ENCODE measurements at regions not wholly inside any gene's neighbourhood (a gene's known extent, or its start where the extent isn't known, plus 50 kb on each side); places are given as distances from the start of the nearest gene placed in this dataset.

DNA sequence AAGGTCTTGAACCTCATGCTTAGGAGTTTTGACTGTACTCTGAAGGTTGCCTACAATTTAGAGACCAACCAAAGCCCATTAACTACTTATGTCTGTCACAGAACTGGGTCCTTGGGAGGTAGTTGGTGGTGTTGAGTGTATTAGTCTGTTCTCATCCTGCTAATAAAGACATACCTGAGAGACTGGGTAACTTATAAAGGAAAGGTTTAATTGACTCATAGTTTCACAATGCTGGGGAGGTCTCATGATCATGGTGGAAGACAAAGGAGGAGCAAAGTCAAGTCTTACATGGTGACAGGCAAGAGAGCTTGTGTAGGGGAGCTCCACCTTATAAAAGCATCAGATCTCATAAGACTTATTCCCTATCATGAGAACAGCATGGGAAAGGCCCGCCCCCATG is 319.6 kb upstream of the ZMIZ1 start:
- no peak for ATAC-seq

DNA sequence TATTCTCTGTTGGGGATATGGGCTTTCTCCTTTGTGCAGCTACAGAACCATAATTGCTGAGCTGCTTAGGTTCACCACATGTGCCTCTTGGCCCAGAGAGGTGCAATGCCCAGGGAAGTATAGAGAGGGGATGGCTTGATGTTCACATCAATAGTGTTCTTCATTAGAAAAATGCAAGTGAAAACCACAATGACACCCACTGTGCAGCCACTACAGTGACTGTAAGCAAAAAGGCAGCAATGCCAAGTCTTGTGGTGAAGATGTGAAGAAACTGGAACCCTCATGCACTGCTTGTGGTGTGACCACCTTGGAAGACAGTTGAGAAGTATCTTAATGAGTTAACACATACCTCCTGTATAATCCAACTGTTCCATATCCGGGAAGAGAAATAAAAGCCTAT is 318.9 kb upstream of the ZMIZ1 start:
- ATAC-seq = no peak

DNA sequence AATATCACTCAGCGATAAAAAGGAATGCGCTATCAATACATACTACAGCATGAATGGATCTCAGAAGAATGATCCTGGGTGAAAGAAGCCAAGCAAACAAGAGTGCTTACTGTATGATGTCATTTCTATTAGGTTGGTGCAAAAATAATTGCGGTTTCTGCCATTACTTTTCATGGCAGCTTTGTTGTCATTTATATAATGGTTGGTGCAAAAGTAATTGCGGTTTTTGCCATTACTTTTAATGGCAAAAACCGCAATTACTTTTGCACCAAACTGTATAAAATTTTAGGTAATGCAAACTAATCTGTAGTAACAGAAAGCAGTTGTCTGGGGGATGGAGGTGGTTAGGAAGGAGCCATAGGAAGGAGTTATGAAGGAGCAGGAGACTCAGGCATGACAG is 318.3 kb upstream of the ZMIZ1 start:
- no peak for ATAC-seq

DNA sequence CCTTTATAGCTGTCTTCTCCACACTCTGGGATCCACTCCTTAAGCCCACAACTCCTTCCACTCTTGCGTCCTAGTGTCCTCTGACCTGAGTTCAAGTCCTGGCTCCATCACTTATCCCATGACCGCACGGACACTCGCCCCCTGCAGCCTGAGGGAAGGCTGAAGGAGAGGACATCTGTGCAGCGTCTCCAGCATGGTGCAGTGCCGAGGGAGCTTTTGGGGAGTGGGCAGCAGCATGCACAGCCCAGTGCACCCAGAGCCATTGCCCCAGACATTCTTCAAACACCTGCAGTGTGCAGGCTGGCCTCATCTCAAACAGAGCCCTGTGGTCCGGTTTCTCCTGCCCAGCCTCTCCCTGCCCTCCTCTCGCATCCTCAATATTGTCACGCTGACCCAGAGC is 317.1 kb upstream of the ZMIZ1 start:
- ATAC-seq = no peak

DNA sequence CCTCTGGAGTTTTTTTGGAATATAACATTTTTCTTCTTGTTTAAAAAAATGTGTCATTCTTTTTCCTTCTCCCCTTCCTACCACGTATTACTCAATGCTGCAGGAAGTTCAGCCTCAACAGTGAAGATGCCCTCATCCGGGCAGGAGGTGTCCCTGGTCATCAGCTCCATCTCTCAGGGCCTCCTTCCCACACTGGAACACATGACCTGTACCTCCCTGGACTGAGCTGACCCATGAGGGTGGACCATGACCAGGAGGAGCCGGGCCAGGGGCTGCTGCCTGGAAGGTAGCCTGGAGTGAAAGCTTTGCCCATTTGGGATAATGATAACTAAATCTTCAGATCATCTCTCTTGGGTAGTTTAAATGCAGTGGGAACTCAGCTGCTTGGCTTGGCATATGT is 316.5 kb upstream of the ZMIZ1 start:
- no peak for ATAC-seq

DNA sequence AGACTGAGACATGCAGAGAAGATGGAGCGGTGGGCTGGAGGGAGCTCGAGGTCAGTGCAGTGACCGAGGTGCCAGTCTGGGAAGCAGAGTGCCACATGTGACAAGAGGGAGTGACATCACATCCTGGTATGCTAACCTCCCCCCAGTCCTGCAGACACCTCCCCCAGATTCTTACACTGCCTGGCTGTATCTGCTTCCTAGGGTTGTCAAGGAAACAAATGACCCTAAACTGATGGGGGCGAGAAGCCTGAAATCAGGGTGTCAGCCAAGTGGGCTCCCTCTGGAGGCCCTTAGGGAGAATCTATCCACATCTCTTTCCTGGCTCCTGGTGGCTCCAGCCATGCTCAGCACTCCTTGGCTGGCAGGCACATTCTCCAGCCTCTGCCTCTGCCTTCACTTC is 316.1 kb upstream of the ZMIZ1 start:
- no peak for ATAC-seq

DNA sequence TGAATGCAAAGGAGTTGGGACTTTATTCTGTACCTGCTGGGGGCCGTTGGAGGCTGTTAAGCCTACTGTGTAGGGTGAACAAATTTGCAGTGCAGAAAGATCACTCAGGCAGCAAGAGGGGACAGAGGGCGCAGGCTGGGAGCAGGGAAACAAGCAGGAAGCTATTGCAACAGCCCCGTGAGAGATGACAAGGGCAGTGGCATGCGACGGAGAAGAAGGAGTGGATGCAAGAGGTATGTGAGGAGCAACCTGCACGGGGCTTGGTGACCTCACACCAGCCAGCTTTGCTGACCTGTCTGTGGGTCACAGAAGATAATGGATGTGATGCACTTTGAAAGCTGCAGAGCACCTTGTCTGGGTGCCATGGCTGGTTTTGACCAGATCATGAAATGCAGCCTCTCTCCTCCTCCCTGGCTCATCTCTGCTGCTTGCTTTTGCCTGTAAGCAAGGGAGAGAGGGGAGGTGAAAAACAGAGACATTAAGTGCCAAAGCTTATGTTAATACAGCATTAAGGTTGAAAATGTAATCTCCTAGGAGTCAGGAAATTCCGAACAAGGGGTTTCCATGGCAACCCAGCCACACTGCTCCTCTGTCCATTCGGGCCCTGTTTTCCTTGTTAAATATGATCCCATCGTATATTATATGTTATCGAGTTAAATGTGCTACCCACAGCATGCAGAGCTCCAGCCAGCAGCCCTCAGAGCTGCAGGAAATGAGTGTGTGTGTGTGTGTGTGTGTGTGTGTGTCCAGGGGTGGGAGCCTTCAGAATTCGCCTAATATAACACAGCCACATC is 314.3 kb upstream of the ZMIZ1 start:
- no peak for ATAC-seq

DNA sequence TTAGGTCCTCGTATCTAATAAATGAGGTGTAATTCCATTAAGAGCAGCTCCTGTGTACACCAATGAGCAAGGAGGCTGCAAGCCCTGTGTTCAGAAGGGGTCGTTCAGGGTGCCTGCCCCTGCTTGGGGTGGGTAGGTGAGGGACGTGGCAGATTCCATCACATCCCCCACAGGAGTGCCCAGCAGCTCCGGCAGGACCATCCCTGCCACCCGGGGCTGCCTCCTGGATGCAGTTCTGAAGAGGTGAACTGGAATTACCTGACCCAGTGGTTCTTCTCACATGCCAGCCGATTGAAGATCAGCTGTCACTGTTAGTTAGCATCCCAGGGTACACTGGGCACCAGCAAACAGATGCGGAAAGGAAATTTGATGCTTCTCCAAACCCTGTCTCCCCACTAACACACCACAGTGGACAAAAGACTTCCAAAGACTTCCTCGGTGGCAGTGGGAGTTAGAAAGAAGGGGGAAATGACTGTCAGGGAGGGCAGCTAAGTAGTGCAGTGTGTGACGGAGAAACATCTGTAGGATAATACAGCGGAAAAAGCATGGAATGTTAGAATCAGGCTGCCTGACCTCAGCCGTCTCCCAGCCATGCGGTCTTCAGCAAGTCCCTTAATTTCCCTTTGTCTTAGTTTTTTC is 313.6 kb upstream of the ZMIZ1 start:
- no peak for ATAC-seq

DNA sequence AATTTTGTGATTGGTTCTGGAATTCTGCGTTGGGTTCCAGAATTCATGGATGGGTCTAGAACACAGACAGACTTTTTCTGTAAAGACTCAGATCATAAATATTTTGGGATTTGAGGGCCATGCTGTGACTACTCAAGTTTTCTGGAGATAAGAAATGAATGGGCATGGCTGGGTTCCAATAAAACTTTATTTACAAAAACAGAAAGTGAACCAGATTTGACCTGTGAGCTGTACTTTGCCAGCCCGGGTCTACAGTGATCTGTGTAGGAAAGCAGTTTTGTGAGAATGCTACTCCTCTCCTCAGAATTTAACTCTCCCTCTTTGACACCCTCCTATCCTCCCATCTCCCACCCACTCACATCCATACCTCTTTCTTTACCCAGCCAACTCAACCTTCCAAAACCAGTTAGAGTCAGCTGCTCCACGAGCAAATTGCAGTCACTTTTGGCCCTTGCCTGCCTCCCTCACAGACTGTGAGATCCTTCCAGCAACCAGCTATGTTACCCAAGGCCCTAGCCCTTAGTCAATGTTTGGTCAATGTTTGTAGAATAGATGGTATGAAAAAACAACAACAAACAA is 312.8 kb upstream of the ZMIZ1 start:
- no peak for ATAC-seq

DNA sequence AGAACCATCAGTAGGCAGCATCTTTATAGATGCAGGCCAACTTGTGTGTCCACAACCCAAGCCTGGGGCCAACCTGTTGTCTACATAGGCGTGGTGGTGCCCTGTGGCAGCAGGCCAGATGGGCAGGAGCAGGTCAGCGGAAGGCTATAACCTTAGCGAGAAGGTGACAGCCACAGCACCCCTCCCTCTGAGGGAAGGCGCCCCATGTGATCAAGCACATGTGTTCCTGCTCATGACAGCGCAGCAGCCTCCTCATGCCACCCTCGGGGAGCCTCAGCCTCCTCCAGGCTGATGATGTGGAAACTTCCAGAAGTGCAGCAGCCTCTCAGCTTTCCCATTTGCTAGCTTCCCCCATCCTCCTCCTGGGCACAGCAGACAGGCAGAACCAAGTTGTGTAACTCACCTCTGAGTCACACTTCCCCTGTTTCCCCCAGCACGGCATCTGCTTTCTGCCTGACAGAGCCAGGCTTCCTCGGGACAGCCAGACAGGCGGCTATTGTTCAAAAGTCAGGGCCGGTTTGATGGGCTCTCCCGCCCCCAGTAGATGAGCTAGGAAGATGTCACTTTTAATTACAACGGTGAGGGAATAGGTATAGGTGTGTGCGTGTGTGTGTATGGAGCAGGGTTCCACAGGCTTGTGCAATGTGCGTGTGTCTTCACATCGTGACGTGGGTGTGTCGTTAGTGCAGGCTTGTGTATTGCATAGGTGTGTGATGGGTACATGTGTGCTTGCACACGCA is 312.0 kb upstream of the ZMIZ1 start:
- peak; percentile 93 for ATAC-seq

DNA sequence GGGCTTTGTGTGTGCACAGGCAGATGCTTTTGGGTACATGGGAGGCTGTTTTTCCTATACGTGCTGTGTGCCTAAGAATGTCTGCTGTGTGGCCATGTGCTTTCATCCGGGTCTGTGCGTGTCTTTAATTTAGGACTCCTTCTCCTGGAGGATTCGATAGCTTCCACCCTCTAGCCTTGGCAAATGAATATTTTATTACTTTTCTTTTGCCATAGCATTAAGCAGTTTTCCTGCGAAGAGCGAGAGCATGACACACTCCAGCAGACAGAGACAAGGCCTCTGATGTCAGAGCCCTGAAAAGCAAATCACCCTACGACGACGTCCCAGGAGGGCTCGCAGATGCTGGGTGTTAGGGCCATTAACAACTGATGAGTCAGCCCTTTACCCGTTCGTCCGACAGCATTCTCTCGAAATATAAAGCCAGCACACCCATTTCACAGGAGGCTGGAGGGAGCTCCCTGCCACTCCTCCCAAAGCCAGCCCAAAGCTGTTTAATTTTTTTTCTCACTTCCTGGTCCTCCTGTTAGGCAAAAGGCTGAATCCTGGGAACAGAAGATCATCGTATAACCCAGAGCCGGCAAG is 311.3 kb upstream of the ZMIZ1 start:
- ATAC-seq = peak; percentile 70

DNA sequence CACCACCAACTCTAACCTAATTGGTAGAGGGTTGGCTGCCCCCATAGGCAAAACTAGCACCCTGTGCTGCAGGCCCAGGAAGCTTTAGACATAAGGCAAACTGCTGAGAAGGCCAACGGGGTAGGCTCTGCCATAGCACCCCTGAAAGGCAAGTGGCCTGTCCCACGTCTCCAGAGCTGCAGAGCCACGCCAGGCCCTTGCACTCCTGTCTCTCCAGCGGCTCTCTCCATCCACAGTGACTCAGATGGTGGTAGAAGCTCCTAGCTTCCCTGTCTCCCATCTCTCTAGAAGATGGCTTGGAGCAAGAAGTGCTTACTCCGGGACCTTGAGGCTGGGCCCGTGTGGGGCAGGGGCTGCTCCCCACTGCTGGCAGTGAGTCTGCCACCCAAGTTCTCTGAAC is 310.6 kb upstream of the ZMIZ1 start:
- ATAC-seq = no peak

DNA sequence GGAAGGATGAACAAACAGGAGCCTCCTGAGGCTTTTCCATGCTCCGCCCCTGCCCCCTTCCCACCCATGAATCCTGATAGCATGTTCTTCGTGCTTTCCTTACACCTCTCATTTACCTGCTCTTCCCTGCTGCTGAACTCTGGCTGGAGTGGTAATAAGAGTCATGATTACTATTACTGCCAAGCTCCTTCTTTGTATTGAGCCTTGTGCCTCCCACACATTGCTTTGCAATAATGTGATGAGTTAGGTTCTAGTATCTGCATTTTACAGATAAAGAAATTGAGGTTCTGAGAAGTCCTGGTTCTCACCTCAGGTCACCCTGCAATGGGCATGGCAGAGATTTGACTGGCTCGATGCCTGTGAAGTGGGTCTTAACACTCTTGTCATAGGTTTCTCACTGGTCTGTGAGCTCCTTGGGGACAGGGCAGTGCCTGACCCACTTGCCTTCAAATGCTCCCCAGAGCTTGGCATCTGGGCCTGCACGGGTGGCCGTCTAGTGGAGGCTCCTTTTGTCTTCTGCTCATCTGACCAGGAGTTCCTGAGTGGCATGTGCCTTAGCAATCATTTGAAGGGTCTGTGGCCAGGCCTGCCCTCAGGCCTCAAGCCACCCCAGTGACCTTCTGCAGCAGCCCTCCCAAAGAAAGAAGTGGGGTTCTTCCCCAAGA is 309.2 kb upstream of the ZMIZ1 start:
- no peak for ATAC-seq

DNA sequence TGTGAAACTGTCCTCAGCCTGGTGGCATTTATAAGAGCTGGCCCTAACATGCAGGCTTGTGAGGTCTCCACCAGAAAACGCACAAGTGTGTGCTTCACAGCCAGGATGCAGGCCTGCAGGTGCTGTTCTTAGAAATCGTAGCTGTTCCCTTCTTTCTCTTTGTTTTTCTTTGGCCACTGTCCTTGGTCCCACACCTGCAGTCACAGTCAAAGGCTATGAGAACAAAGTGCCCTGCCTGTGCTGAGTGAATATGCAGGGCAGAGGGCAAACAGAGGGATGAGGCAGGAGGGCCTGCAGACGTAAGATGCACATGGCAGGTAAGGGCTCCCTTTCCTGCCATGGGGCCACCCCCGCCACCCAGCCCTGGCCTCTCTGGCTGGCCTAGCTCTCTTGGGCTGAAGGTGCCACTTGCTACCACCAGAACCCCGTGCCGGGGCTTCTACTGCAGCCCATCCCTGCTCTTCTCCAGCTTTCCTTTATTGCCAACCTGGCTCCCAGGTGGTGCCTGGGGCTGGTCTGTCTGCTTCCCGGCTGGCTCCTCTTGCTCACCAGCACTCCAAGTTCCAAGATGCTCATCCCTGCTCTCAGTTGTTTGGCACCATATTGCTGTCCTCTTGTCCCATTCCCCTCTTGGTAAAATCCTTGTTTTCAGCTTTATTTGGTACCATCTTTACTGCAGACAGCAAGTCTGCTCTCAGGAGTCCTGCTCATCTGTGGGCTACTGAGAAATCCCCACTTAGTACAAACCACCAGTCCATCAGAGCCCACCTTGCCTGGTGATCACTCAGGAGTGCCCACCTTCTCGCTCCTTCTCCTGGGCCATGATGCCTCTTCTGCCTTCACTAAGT is 308.1 kb upstream of the ZMIZ1 start:
- ATAC-seq = no peak

DNA sequence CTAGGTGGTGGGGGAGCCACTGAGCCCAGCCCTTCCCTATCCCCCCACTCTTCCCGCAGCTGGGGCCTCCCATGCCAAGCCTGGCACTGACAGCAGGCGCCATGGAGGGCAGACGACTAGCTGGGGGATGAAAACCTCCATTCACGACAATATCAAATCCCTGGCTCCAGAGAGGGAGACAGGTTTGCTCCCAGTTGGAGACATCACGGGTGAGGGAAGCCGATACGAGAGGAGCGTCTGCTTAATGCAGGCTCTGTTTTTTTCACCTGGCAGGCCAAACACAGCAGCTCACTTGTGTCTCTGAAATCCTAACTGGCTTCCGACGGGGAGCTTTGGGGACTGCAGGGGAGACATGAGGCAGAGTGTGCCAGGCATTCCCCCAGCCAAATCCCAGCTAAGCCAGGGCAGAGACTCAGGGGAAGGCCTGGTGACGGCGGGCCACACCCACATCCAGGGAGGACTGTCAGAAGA is 307.4 kb upstream of the ZMIZ1 start:
- no peak for ATAC-seq

DNA sequence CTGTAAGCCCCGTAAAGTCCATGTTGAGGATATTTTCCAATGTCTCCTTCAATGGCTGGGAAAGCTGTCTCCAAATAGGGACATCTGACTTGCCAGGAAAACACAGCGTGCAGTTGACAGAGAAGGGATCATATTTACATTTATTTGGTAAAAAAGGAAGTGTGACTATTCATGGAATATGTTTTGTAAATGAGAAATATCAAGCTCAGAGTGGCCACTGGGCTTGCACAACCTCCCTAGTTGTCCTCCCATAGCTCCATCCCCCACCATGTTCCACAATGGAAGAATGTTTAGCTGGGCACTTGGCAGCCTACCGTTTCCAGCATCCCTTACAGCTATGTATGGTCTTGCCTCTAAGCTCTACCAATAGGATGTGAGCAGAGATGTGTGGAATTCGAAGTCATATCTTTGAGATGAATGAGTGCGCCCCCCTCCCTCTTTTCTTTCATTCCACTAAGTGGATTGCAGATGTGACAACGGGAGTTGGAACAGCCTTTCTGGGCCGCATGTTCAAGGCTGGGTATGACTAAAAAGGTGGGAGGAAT is 306.6 kb upstream of the ZMIZ1 start:
- no peak for ATAC-seq

DNA sequence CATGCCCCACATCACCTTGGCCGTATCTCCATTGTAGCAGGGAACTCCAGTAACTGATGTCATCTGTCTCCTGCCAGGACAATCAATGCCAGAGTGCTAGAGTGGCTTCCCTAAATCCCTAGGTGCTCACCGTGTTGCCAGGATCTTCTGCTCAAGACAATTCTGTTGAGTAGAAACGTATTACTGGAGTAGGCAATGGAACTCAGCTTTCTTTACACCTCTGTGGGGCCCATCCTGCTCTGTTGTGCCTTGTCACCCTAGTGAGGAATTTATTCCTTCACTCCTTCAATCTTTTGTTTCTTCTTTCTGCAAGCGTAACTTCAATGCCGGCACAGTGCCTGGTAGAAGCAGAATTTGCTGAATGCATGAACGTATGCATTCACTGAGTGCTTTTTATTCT is 305.5 kb upstream of the ZMIZ1 start:
- ATAC-seq = no peak

DNA sequence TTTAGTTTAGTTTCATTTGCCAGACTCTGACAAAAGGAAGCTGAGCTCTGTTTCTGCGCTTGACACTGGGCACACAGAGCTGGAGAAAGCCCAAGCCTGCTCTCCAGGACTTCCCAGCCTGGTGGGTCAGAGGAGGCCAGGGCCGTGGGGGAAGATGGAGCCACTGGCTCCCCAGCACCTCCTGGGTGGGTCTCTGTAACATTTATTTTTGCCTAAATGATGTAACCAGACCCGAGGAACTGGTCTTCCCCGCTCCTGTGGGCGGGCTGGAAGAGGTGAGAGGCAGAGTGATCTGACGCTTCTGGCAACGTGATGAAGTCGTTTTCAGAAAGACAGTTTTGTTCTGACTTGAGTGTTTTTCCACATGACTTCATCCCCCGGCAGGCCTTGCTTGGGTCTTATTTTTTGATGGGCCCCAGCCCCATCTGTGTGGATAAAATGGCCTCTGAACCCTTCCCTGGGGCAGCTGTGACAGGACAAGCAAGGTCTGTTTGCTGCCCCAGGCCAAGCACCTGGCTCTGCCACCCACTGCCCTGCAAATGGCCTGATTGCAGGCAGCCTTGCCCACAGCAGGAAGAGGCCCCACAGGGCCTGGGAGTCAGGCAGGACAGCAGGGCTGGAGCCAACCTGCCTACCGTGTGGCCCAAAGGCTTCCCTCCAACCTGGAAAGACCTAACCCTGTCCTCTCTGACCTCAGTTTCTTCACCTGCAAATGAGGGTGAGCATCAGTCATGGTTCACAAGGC is 304.9 kb upstream of the ZMIZ1 start:
- peak; percentile 79 for ATAC-seq

DNA sequence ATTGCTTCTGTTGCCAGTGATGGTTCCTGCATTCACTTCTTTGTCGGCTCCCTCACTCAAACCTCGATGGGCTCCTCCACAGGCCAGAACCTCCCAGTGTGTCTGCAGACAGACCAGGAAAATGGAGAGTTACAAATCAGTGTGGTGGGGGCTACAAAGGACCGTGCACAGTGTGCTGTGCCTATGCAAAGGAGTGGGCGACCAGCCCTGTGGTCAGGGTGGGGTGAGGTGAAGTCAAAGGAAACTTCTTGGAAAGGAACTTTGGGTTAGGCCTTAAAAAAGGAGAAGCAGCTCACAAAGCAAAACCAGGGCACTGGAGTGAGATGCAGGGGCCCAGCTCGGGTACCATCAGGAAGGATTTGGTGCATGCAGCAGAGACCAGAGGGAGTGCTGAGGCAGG is 304.3 kb upstream of the ZMIZ1 start:
- ATAC-seq = no peak

DNA sequence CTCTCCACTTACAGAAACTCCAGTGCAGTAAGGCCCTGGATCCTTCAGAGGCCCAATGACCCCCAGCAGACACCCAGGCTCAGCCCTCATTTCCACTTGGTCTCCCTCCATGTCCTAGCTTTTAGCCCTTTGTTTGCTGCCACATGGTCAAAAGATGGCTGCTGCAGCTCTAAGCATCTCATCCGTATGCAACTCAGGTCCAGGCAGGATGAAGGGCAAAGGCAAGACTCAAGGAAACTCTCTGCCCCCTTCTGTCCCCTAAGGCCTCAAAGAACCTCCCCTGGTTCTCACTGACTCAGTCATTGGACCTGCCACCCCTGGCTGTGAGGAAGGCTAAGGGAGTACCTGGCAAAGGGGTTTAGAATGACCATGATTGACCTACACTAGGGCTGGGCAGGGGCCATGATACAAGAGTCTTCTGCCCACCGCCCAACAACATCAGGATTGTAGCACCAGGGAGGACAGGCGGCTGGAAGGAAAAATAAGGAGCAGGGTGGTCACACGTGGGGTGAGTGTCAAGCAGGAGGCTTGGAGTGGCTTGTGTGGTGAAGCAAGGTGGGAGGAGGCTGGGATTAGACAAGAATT is 303.8 kb upstream of the ZMIZ1 start:
- ATAC-seq = no peak
